LNCaP clone FGC (cell line): ENCODE measurements at regions not wholly inside any gene's neighbourhood (a gene's known extent, or its start where the extent isn't known, plus 50 kb on each side); places are given as distances from the start of the nearest gene placed in this dataset.

Experiments used
- DNase-seq: peaks from one replicate; pipeline ENCODE4 v3.0.0-alpha.2; 2011; ENCODE audit warnings: low read depth
- H3K4me3 ChIP-seq: 2 replicates; pipeline ENCODE4 v1.5.1; 2011; ENCODE audit warnings: mild to moderate bottlenecking, low read depth, low read length, control low read depth
- TF ChIP-seq, protein P1 (sequence below): IDR thresholded peaks from 2 replicates; pipeline ENCODE4 v1.5.1; 2012; ENCODE audit warnings: mild to moderate bottlenecking; ENCODE audit not compliant: control insufficient read depth, insufficient read depth; ENCODE audit errors: extremely low read depth

DNA sequence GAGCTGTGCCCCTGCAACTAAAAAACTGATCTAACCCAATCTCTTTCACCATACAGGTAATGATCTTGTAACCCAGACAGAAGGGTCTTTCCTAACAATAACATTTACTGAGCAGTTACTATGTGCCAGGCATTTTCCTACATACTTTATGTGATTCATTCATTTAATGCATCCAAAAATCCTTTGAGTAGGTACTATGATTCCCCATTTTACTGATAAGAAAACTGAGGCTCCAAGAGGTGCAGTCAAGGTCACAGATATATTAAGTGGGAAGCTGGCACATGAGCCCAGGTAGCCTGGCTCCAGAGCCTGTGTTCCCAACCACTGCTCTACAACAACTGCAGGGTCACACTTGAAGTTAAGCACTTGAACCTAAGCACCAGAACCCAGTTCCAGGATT, 87.6 kb downstream of the NCR2 start:
- no peak for DNase-seq
- no peak overlapping the region for H3K4me3 ChIP-seq
- TF ChIP-seq, protein P1, sequence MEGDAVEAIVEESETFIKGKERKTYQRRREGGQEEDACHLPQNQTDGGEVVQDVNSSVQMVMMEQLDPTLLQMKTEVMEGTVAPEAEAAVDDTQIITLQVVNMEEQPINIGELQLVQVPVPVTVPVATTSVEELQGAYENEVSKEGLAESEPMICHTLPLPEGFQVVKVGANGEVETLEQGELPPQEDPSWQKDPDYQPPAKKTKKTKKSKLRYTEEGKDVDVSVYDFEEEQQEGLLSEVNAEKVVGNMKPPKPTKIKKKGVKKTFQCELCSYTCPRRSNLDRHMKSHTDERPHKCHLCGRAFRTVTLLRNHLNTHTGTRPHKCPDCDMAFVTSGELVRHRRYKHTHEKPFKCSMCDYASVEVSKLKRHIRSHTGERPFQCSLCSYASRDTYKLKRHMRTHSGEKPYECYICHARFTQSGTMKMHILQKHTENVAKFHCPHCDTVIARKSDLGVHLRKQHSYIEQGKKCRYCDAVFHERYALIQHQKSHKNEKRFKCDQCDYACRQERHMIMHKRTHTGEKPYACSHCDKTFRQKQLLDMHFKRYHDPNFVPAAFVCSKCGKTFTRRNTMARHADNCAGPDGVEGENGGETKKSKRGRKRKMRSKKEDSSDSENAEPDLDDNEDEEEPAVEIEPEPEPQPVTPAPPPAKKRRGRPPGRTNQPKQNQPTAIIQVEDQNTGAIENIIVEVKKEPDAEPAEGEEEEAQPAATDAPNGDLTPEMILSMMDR, result no peak

DNA sequence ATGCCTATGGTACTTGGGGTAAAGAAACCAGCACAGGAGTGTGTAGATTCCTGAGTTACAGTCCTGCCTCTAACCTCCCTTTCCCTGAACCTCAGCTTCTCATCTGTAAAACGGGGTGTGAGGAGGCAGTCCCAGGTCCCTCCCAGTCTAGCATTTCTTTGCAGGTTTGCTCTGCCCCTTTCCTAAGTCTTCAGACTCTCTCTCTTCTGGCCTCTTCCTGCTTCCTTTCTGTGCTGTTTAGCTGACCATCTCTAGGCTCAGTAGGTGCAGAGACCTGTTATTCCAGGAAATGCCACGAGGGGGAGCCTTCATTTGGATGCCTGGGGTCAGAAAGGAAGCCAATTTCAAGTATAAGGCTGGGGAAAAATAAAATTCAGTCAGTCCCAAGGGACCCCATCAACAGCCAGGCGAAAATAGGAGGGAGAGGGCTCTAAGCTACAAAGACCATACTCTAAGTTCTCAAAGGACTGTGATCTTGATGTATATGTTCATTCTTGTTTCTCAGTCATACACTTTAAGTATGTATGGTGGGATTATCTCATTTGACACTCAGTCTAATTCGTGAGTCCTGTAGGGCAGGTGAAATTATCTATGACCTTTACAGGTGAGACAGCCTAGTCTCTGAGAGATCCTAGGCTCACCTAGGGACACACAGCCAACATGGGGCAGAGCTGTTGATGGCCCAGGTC, 89.1 kb downstream of the NCR2 start:
- DNase-seq, result peak; percentile 18
- no peak overlapping the region for H3K4me3 ChIP-seq
- TF ChIP-seq, protein P1, result peak; percentile 80

DNA sequence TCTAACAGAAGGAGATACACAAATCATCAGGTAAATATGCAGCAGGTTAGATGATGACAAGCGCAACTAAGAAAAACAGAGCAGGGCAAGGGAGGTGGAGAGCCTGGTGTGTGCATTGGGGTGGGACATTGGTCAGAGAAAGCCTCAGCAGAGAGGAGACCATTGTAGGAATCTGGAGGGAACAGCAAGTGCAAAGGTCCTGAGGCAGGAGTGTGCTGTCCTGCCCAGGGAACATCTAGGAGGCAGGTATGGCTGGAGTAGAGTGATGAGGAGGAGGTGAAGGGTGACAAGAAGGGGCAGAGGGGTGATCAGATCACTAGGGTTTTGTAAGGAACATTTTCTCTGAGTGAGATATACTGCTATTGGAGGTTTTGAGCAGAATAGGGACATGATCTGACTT, 90.1 kb downstream of the NCR2 start:
- TF ChIP-seq, protein P1, result no peak
- H3K4me3 ChIP-seq, result no peak overlapping the region
- DNase-seq, result no peak

DNA sequence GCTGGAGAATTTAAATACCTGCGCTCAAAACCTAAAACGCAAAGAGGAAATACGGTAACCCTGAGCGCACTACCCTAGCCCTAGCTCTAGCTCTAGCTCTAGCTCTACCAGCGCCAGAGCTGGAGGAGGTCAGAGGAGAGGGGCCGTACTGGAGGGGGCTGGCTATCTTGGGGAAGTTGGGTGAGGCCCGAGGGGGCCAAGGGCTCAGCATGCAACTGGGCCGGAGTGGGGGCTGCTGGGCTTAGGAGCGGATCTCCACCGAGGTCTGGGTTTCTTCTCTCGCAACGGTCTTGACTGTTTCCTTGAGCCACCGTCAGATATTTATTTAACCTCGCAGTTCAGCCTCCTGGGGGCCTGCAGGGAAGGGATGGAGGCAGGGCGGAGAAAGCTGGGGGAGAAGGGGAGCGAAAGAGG, 91.0 kb downstream of the NCR2 start:
- no peak for DNase-seq
- TF ChIP-seq, protein P1, result no peak
- no peak overlapping the region for H3K4me3 ChIP-seq

DNA sequence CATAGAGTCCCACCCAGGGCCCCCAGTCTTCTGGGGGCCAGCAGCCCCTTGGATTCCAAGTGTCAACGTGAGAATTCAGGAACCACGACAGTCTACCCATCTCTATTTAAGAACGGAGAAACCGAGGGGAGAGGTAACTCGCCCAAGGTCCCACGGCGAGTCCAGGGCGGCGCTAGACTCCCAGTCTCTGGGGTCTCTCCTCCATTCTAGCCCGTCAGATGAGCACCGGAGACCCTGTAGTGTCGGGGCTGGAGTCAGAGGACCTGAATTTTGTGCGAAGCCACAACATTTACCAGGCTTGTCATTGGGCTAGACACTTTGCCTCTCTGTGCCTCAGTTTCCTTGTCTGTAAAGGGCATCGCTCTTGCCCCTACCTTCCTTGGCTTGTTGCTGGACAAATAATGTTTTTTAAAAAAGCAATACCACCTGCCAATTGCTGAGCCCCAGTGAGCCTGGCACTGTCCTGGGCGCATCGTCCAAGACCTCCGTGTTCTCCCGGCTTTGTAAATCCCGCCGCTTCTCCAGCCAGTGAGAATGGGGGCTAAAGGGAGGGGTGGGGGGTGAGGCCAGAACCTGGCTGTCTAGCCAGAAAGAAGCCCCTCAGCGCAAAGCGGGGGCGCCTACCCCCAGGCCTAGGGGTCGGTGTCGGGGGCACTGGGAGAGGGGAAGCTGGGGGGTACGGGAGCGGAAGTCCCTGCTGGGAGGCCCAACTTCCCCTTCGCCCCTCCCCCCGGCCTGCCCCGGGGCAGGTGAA, 91.7 kb downstream of the NCR2 start:
- DNase-seq, result no peak
- H3K4me3 ChIP-seq, result no peak overlapping the region
- TF ChIP-seq, protein P1, result no peak

DNA sequence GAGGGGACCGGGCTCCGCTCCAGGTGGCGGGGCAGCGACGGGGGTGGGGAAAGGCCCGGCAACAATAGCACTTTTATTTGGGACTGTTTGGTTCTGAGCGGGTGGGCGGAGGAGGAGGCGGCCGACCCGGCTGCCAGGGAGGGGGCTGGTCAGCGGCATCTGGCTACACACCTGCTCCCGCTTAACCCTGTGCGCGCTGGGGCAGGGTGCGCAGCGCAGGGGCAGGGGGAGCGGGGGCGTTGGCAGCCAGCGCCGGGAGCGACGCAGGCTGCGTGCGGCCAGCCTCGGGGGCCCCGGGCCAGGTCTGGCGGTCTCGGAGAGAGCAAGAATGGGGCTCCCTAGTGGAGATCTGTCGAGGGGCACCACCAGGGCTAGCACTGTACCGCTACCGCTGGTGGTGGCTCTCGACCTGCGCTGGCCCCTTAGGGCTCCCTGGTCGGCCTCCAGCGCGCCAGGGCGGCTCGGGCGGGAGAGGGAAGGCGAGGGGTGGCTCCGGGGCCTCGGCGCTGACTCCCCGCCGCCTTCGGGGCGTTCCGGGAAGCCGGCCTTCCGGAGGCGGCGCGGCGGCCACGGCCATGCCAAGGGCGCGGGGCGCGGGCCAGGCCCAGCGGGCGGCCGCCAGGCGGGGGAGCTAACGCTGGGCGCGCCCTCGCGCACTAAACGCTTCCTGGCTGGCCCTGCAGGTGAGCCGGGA, 92.4 kb downstream of the NCR2 start:
- DNase-seq, result peak; percentile 31
- H3K4me3 ChIP-seq, result peak overlapping the region; percentile 40
- TF ChIP-seq, protein P1, result 0 out of 2 replicates have a peak, but pooled peaks have one; percentile 23
